OCI-LY7 (cell line): ENCODE measurements at regions not wholly inside any gene's neighbourhood (a gene's known extent, or its start where the extent isn't known, plus 50 kb on each side); places are given as distances from the start of the nearest gene placed in this dataset.

Source experiments
- BruUV-seq: library from RNA; stranded (reverse); fragments of 400-500 nt; replicated peaks from 2 replicates; lab custom pipeline; 2021; lab: Mats Ljungman, UMichigan
- CTCF ChIA-PET: fragments of 300-600 bp; sonication (Branson Sonifier 250); formaldehyde crosslinking; loops from one replicate; lab custom pipeline; 2022; ENCODE audit warnings: antibody characterized with exemption; ENCODE audit not compliant: unreplicated experiment; lab: Charles Lee
- POLR2A ChIA-PET: fragments of 300-600 bp; sonication (Branson Sonifier 250); formaldehyde crosslinking; loops from one replicate; lab custom pipeline; 2022; ENCODE audit warnings: antibody characterized with exemption; lab: Charles Lee
- DNase-seq: peaks from one replicate; pipeline ENCODE4 v3.0.0-alpha.2; 2015; ENCODE audit warnings: low spot score
- H2AFZ ChIP-seq: fragments of 200-600 bp; sonication (generic), shearing (Covaris generic); 2 replicates; pipeline ENCODE4 v1.6.1; 2014; ENCODE audit warnings: mild to moderate bottlenecking, antibody characterized with exemption, low read length, moderate library complexity
- H3K27ac ChIP-seq: fragments of 200-600 bp; sonication (generic); 2 replicates; pipeline ENCODE4 v1.5.1; 2014; ENCODE audit warnings: mixed run types, low read depth, mild to moderate bottlenecking, moderate library complexity, low read length, inconsistent platforms; ENCODE audit not compliant: poor library complexity, severe bottlenecking
- H3K36me3 ChIP-seq: fragments of 200-600 bp; sonication (generic); 2 replicates; pipeline ENCODE4 v1.6.1; 2014; ENCODE audit warnings: mild to moderate bottlenecking, antibody characterized with exemption, low read length, moderate library complexity, mixed read lengths; ENCODE audit not compliant: insufficient read depth
- H3K4me1 ChIP-seq: fragments of 200-600 bp; sonication (generic); 2 replicates; pipeline ENCODE4 v1.5.1; 2014; ENCODE audit warnings: mild to moderate bottlenecking, low read length; ENCODE audit not compliant: insufficient read depth, poor library complexity, severe bottlenecking
- H3K4me2 ChIP-seq: fragments of 200-600 bp; sonication (generic); 2 replicates; pipeline ENCODE4 v1.6.1; 2014; ENCODE audit warnings: mild to moderate bottlenecking, low read length
- H3K4me3 ChIP-seq: fragments of 200-600 bp; sonication (generic); 2 replicates; pipeline ENCODE4 v1.5.1; 2014; ENCODE audit warnings: mild to moderate bottlenecking, low read depth, low read length; ENCODE audit not compliant: poor library complexity, severe bottlenecking
- H3K79me2 ChIP-seq: fragments of 200-600 bp; sonication (generic); 2 replicates; pipeline ENCODE4 v1.6.1; 2016; ENCODE audit warnings: low read depth, mild to moderate bottlenecking, low read length, moderate library complexity, mixed read lengths; ENCODE audit not compliant: insufficient read depth
- H3K9me2 ChIP-seq: fragments of 200-600 bp; sonication (generic); 2 replicates; pipeline ENCODE4 v1.6.1; 2016; ENCODE audit warnings: mild to moderate bottlenecking, low read length, mixed read lengths; ENCODE audit not compliant: insufficient read depth
- H3K9me3 ChIP-seq: fragments of 200-600 bp; sonication (generic); 2 replicates; pipeline ENCODE4 v1.6.1; 2014; ENCODE audit warnings: mild to moderate bottlenecking, mixed run types, low read length, mixed read lengths
- H4K20me1 ChIP-seq: fragments of 200-600 bp; sonication (generic); 2 replicates; pipeline ENCODE4 v1.6.1; 2014; ENCODE audit warnings: mild to moderate bottlenecking, antibody characterized with exemption, low read length, moderate library complexity, mixed read lengths; ENCODE audit not compliant: insufficient read depth
- CTCF ChIP-seq: fragments of 200-600 bp; sonication (generic); conservative IDR thresholded peaks from 2 replicates; pipeline ENCODE4 v1.5.1; 2014; ENCODE audit warnings: mild to moderate bottlenecking, antibody characterized with exemption, low read length, moderate library complexity, mixed read lengths
- EZH2phosphoT487 ChIP-seq: fragments of 200-600 bp; sonication (generic); IDR thresholded peaks from 2 replicates; pipeline ENCODE4 v1.6.1; 2018; ENCODE audit warnings: low read depth, borderline replicate concordance, mild to moderate bottlenecking, mixed run types, antibody characterized with exemption, low read length, moderate library complexity, mixed read lengths
- intact Hi-C: fragments of 100-400 bp; cut with micrococcal nuclease; formaldehyde crosslinking; loops from one replicate; pipeline ENCODE4 v1.10.0; 2022; ENCODE audit not compliant: unreplicated experiment

- ChIA-PET POLR2A (interaction anchor here (0.8 kb wide), 1 partner anchor 17 kb away, joined by 3 read pairs; no protein-coding TSS in a partner anchor), CTCF (no interaction called here)
- H3K4me2 ChIP-seq, result no peak overlapping the region
- no peaks in the 10 kb centered on the region for H3K79me2 ChIP-seq
- H4K20me1 ChIP-seq, result no peaks in the 10 kb centered on the region
- intact Hi-C loops, result no loop called here
- no peak overlapping the region for H2AFZ ChIP-seq
- BruUV-seq, result no TSS peak
- DNase-seq, result no peak
- no peak overlapping the region for H3K27ac ChIP-seq
- H3K9me2 ChIP-seq, result no peaks in the 10 kb centered on the region
- H3K4me3 ChIP-seq, result no peak overlapping the region
- no peaks in the 10 kb centered on the region for H3K4me1 ChIP-seq
- no peaks in the 10 kb centered on the region for H3K36me3 ChIP-seq
- no peaks in the 10 kb centered on the region for H3K9me3 ChIP-seq
- no peak for TF ChIP-seq EZH2phosphoT487
- no peak for TF ChIP-seq CTCF
These were observed 153.8 kb upstream of the ANKRD50 start for GRCh38 chr4:124866301-124866700.

GRCh38 chr4:124863040-124863545, 150.6 kb upstream of the ANKRD50 start:
- DNase-seq, result no peak
- no peak overlapping the region for H2AFZ ChIP-seq
- H3K36me3 ChIP-seq, result no peaks in the 10 kb centered on the region
- H3K4me2 ChIP-seq, result no peak overlapping the region
- H3K79me2 ChIP-seq, result no peaks in the 10 kb centered on the region
- intact Hi-C loops, result no loop called here
- POLR2A ChIA-PET, result no interaction called here
- no peaks in the 10 kb centered on the region for H3K9me2 ChIP-seq
- CTCF ChIA-PET, result no interaction called here
- TF ChIP-seq EZH2phosphoT487 (no peak), CTCF (no peak)
- H4K20me1 ChIP-seq, result no peaks in the 10 kb centered on the region
- no TSS peak for BruUV-seq
- H3K4me3 ChIP-seq, result no peak overlapping the region
- no peak overlapping the region for H3K27ac ChIP-seq
- no peaks in the 10 kb centered on the region for H3K4me1 ChIP-seq
- no peaks in the 10 kb centered on the region for H3K9me3 ChIP-seq

GRCh38 chr4:124862261-124862660, 149.7 kb upstream of the ANKRD50 start:
- Histone ChIP-seq H3K79me2 (no peaks in the 10 kb centered on the region), H3K9me3 (no peaks in the 10 kb centered on the region), H2AFZ (no peak overlapping the region), H3K4me2 (no peak overlapping the region), H3K4me1 (no peaks in the 10 kb centered on the region), H4K20me1 (no peaks in the 10 kb centered on the region), H3K36me3 (no peaks in the 10 kb centered on the region), H3K4me3 (no peak overlapping the region), H3K27ac (no peak overlapping the region), H3K9me2 (no peaks in the 10 kb centered on the region)
- POLR2A ChIA-PET, result interaction anchor here (0.5 kb wide), 1 partner anchor 103 kb away, joined by 6 read pairs; no protein-coding TSS in a partner anchor
- CTCF ChIA-PET, result no interaction called here
- BruUV-seq, result no TSS peak
- TF ChIP-seq CTCF (no peak), EZH2phosphoT487 (no peak)
- intact Hi-C loops, result no loop called here
- DNase-seq, result no peak
